Naive thymus-derived CD4-positive, alpha-beta T cell (primary cell): ENCODE measurements at regions not wholly inside any gene's neighbourhood (a gene's known extent, or its start where the extent isn't known, plus 50 kb on each side); places are given as distances from the start of the nearest gene placed in this dataset.

ENCODE experiments used
- ATAC-seq: fragments of 150-1000 bp; cut with Tn5 transposase; 2 replicates; pipeline ENCODE4 v1.10.0; 2021; ENCODE audit warnings: mild to moderate bottlenecking, moderate library complexity
- CTCF ChIA-PET: fragments of 350-600 bp; sonication (Branson Sonifier 250); formaldehyde crosslinking; loops from one replicate; lab custom pipeline; 2021; ENCODE audit warnings: antibody characterized with exemption; lab: Charles Lee
- POLR2A ChIA-PET: fragments of 350-600 bp; sonication (Branson Sonifier 250); formaldehyde crosslinking; loops from one replicate; lab custom pipeline; 2021; ENCODE audit warnings: antibody characterized with exemption, inconsistent platforms; lab: Charles Lee
- DNase-seq, 9 donors: peaks; one replicate each; pipeline versions ENCODE4 v3.0.0 to v3.0.0-alpha.2; 2020 to 2022; ENCODE audit warnings: mixed read lengths in 1 of 9
- H3K27ac ChIP-seq: one replicate; pipeline ENCODE4 v1.7.0; 2013; ENCODE audit warnings: mild to moderate bottlenecking, low read depth, low read length, moderate library complexity
- H3K27me3 ChIP-seq, 2 donors: one replicate each; pipeline ENCODE4 v1.7.0; 2013; ENCODE audit warnings: low read length in 2 of 2, mild to moderate bottlenecking in 2 of 2, moderate library complexity in 2 of 2; ENCODE audit not compliant: control insufficient read depth in 2 of 2, insufficient read depth in 2 of 2
- H3K36me3 ChIP-seq, 3 experiments: 1 replicate in 2 of 3; 2 replicates in 1 of 3; pipeline ENCODE4 v1.7.0; 2013; ENCODE audit warnings: low read length in 3 of 3, mild to moderate bottlenecking in 3 of 3, moderate library complexity in 1 of 3; ENCODE audit not compliant: insufficient read depth in 3 of 3, control insufficient read depth in 2 of 3
- H3K4me1 ChIP-seq, 2 donors: one replicate each; pipeline ENCODE4 v1.7.0; 2013; ENCODE audit warnings: low read length in 2 of 2, mild to moderate bottlenecking in 2 of 2, moderate library complexity in 1 of 2; ENCODE audit not compliant: control insufficient read depth in 2 of 2, insufficient read depth in 2 of 2
- H3K4me3 ChIP-seq: 2 replicates; pipeline ENCODE4 v1.7.0; 2013; ENCODE audit warnings: mild to moderate bottlenecking, low read length
- H3K9me3 ChIP-seq, 3 experiments: 1 replicate in 2 of 3; 2 replicates in 1 of 3; pipeline ENCODE4 v1.7.0; 2013; ENCODE audit warnings: low read length in 3 of 3; ENCODE audit not compliant: control insufficient read depth in 2 of 3
- H3K27ac Mint-ChIP-seq, 9 donors: one replicate each; pipeline ENCODE4 v1.8.0; 2020 to 2022; ENCODE audit warnings: mixed read lengths in 9 of 9, mild to moderate bottlenecking in 8 of 9, moderate library complexity in 5 of 9, inconsistent platforms in 2 of 9
- H3K27me3 Mint-ChIP-seq, 5 donors: one replicate each; pipeline ENCODE4 v1.8.0; 2021 to 2022; ENCODE audit warnings: mixed read lengths in 5 of 5, mild to moderate bottlenecking in 1 of 5
- H3K36me3 Mint-ChIP-seq, 5 donors: one replicate each; pipeline ENCODE4 v1.8.0; 2020 to 2022; ENCODE audit warnings: mixed read lengths in 5 of 5, mild to moderate bottlenecking in 3 of 5, inconsistent platforms in 1 of 5
- H3K4me1 Mint-ChIP-seq, 7 donors: one replicate each; pipeline ENCODE4 v1.8.0; 2020 to 2022; ENCODE audit warnings: mixed read lengths in 7 of 7, mild to moderate bottlenecking in 3 of 7, inconsistent platforms in 1 of 7
- H3K4me3 Mint-ChIP-seq, 10 donors: one replicate each; pipeline ENCODE4 v1.8.0; 2020 to 2022; ENCODE audit warnings: mild to moderate bottlenecking in 10 of 10, mixed read lengths in 10 of 10, moderate library complexity in 6 of 10, inconsistent platforms in 2 of 10
- H3K9me3 Mint-ChIP-seq, 11 donors: one replicate each; pipeline ENCODE4 v1.8.0; 2020 to 2022; ENCODE audit warnings: mixed read lengths in 11 of 11, mild to moderate bottlenecking in 4 of 11, inconsistent platforms in 1 of 11, moderate library complexity in 1 of 11
- intact Hi-C, 2 donors: fragments of 100-400 bp; cut with micrococcal nuclease; formaldehyde crosslinking; loops; one replicate each; pipeline ENCODE4 v1.15.1; 2023

DNA sequence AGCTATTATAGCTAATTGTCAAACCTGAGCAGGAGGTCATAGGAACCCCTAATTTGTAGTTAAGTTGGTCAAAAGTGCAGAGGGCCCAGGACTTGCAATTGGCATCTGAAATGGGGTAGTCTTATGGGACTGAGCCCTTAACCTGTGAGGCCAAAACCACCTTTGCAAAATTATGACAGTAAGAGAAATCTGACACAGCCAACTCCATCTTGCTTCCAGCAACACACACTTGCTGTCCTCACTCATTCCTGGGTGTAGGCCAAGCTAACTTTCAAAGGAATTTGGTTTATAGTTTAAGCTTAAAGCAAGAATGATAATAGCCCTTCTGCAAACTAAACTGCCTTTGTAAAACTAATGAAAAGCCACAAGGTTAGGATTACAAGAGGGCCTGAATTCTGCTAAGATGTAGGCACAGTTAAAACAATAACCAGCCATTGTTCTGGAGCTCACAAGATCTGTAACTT is 57.6 kb upstream of the FRMD4B start:
- Mint-ChIP-seq H3K36me3 (no peaks in the 10 kb centered on the region), H3K4me1 (peaks cover 0 to 8% (median 0%) of the 10 kb centered on the region in 7 donors), H3K27me3 (peaks cover 0 to 4% (median 0%) of the 10 kb centered on the region in 5 donors), H3K27ac (no peak overlapping the region), H3K4me3 (no peak overlapping the region), H3K9me3 (no peaks in the 10 kb centered on the region)
- intact Hi-C loops = no loop called here
- CTCF ChIA-PET = no interaction called here
- Histone ChIP-seq H3K4me3 (no peak overlapping the region), H3K9me3 (no peaks in the 10 kb centered on the region), H3K27ac (no peak overlapping the region), H3K27me3 (no peaks in the 10 kb centered on the region), H3K4me1 (no peaks in the 10 kb centered on the region), H3K36me3 (no peaks in the 10 kb centered on the region)
- DNase-seq = no peak
- no peak for ATAC-seq
- POLR2A ChIA-PET = no interaction called here

DNA sequence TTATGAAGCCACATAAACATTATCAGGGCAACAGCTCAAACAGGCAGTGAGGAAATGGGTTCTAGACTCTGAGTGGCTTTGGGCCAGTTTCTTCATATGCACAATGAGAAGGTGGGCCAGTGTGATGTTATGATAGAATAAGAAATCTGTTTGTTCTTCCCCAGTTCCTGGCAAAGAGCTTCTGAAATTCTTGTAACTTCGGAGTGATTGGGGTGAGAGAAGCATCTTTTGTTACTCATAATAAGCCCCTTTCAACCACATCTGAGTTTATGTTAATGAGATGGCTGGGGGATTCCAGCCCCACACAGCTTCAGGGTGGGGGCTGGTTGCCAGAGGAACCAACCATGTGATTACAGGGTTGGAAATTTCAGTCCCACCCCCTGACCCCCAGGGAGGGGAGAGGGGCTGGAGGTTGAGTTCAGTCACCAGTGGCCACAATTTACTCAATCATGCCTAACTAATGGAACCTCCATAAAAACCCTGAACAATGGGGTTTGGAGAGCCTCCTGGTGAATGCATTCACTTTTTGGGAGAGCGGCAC is 57.0 kb upstream of the FRMD4B start:
- Histone ChIP-seq H3K27me3 (no peaks in the 10 kb centered on the region), H3K4me3 (no peak overlapping the region), H3K9me3 (no peaks in the 10 kb centered on the region), H3K27ac (no peak overlapping the region), H3K36me3 (no peaks in the 10 kb centered on the region), H3K4me1 (no peaks in the 10 kb centered on the region)
- no peak overlapping the region for H3K27ac Mint-ChIP-seq
- no peak overlapping the region for H3K4me3 Mint-ChIP-seq
- intact Hi-C loops = no loop called here
- ChIA-PET CTCF (no interaction called here), POLR2A (no interaction called here)
- peak in 1 of 9 donors; percentile 55 for DNase-seq
- H3K4me1 Mint-ChIP-seq = peaks cover 0 to 8% (median 0%) of the 10 kb centered on the region in 7 donors
- ATAC-seq = no peak
- H3K36me3 Mint-ChIP-seq = no peaks in the 10 kb centered on the region
- H3K9me3 Mint-ChIP-seq = no peaks in the 10 kb centered on the region
- H3K27me3 Mint-ChIP-seq = peaks cover 0 to 4% (median 0%) of the 10 kb centered on the region in 5 donors

DNA sequence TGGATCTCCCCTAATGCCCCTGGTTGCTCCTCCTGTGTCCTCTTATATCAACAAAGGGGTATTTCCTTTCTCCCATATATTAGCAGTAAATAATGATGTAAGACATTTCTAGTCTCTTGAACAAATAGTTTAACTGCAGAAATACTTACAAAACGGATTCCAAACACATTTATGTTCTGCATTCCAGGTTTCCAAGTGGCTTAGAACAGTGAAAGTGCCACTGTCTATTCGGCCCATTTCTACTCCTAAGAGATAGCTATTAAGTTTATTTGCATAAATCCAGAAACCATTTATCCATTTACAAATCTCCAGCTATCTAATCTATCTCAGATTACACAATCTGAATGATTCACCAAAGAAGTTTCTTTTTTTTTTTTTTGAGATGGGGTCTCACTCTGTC is 55.8 kb upstream of the FRMD4B start:
- ATAC-seq (no peak), DNase-seq (no peak)
- CTCF ChIA-PET = no interaction called here
- Histone ChIP-seq H3K4me3 (no peak overlapping the region), H3K4me1 (no peaks in the 10 kb centered on the region), H3K27ac (no peak overlapping the region), H3K27me3 (no peaks in the 10 kb centered on the region), H3K36me3 (no peaks in the 10 kb centered on the region), H3K9me3 (no peaks in the 10 kb centered on the region)
- intact Hi-C loops = no loop called here
- Mint-ChIP-seq H3K9me3 (no peaks in the 10 kb centered on the region), H3K27ac (no peak overlapping the region), H3K4me3 (no peak overlapping the region), H3K4me1 (peaks cover 0 to 8% (median 0%) of the 10 kb centered on the region in 7 donors), H3K27me3 (peaks cover 0 to 4% (median 0%) of the 10 kb centered on the region in 5 donors), H3K36me3 (no peaks in the 10 kb centered on the region)
- POLR2A ChIA-PET = no interaction called here

DNA sequence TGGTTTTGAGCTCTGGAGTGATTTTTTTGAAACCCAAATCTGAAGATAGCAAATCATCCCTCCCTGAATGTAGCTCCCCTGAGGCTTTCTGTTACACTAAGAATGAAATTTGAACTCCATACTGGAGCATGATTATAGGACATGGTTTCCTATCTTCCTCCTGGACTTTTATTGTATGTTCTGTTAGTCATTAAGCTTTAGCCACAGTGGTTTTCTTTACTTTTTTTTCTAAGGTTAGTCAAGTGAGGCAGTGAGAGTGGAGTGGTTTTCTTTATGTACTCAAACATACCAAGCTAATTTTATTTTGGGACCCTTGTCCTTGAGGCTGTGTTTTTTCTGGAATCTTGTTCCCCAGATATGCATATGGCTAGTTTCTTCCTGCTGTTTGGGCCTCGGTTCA is 55.2 kb upstream of the FRMD4B start:
- no peak for ATAC-seq
- Histone ChIP-seq H3K4me3 (no peak overlapping the region), H3K9me3 (no peaks in the 10 kb centered on the region), H3K27ac (no peak overlapping the region), H3K4me1 (no peaks in the 10 kb centered on the region), H3K27me3 (no peaks in the 10 kb centered on the region), H3K36me3 (no peaks in the 10 kb centered on the region)
- Mint-ChIP-seq H3K4me3 (no peak overlapping the region), H3K27ac (no peak overlapping the region), H3K4me1 (peaks cover 0 to 11% (median 0%) of the 10 kb centered on the region in 7 donors), H3K36me3 (no peaks in the 10 kb centered on the region), H3K9me3 (no peaks in the 10 kb centered on the region), H3K27me3 (peaks cover 0 to 4% (median 0%) of the 10 kb centered on the region in 5 donors)
- DNase-seq = no peak
- POLR2A ChIA-PET = no interaction called here
- intact Hi-C loops = no loop called here
- CTCF ChIA-PET = no interaction called here

DNA sequence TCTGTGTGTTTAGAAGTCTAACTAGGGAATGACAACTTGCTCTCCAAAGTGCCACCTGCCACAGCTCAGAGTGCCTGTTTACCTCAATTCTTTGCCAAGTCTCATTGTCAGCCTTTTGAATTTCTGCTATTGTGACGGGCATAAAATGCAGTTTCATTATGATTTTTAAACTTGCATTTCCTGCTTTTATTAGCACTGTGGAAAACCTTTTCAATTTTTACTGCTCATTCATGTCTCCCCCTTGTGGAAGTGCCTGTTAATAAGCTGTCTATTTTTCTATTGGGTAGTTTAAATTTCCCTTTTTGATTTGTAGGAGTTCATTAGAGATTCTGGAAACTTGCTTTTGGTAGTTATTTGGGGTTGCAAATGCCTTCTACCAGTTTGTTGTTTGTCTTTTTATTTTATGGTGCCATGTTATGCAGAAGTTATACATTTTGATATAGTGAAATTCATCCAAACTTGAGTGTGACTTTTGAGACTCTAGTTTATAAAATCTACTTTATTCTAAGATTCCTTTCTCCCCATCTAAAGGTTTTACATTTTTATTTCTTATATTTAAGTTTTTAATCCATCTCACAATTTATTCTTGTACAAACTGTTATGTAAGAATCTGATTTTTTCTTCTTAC is 53.9 kb upstream of the FRMD4B start:
- Mint-ChIP-seq H3K4me1 (peaks cover 0 to 16% (median 0%) of the 10 kb centered on the region in 7 donors), H3K9me3 (no peaks in the 10 kb centered on the region), H3K36me3 (no peaks in the 10 kb centered on the region), H3K27me3 (no peaks in the 10 kb centered on the region), H3K27ac (peak overlapping the region in 1 of 9 donors; percentile 36), H3K4me3 (peak overlapping the region in 1 of 10 donors; percentile 14)
- DNase-seq (peak in 1 of 9 donors; percentile 1), ATAC-seq (peak; percentile 27)
- H3K27ac ChIP-seq = no peak overlapping the region
- H3K27me3 ChIP-seq = no peaks in the 10 kb centered on the region
- intact Hi-C loops = loop anchor here in 1 of 2 donors (1.0 kb wide), 1 partner anchor 115 kb away; no protein-coding TSS in a partner anchor
- no peaks in the 10 kb centered on the region for H3K9me3 ChIP-seq
- no peaks in the 10 kb centered on the region for H3K36me3 ChIP-seq
- POLR2A ChIA-PET = no interaction called here
- no peaks in the 10 kb centered on the region for H3K4me1 ChIP-seq
- no peak overlapping the region for H3K4me3 ChIP-seq
- CTCF ChIA-PET = interaction anchor here (1.5 kb wide), 1 partner anchor 278 kb away, joined by 3 read pairs; no protein-coding TSS in a partner anchor

DNA sequence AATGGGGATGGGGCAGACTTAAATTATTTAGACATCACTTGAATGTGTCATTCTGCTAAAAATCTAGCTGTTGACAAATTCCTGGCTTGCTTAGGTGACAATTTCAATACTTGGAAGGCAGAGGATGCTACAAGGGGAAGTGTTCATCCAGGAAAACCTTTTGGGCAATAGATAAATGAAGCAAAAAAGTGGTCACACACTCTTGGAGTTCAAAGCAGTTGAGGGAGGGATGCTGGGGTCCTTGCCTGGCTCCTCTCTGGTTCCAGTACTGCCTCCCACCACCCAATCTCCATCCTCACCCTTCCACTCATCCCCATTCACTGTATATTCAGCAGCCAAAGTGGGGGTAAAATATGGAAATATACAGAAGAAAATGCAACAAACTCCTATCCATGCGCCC is 52.6 kb upstream of the FRMD4B start:
- no peaks in the 10 kb centered on the region for H3K36me3 ChIP-seq
- CTCF ChIA-PET = no interaction called here
- Mint-ChIP-seq H3K4me1 (peaks cover 0 to 20% (median 0%) of the 10 kb centered on the region in 7 donors), H3K27ac (no peak overlapping the region), H3K36me3 (no peaks in the 10 kb centered on the region), H3K27me3 (peaks cover 0 to 5% (median 0%) of the 10 kb centered on the region in 5 donors), H3K4me3 (no peak overlapping the region), H3K9me3 (no peaks in the 10 kb centered on the region)
- H3K4me3 ChIP-seq = no peak overlapping the region
- no peaks in the 10 kb centered on the region for H3K27me3 ChIP-seq
- H3K27ac ChIP-seq = no peak overlapping the region
- POLR2A ChIA-PET = interaction anchor here (0.6 kb wide), 1 partner anchor 54 kb away, joined by 3 read pairs; no protein-coding TSS in a partner anchor
- H3K4me1 ChIP-seq = no peaks in the 10 kb centered on the region
- DNase-seq = no peak
- intact Hi-C loops = no loop called here
- no peaks in the 10 kb centered on the region for H3K9me3 ChIP-seq
- ATAC-seq = no peak
